ENCODE measurements at regions not wholly inside any gene's neighbourhood (a gene's known extent, or its start where the extent isn't known, plus 50 kb on each side); places are given as distances from the start of the nearest gene placed in this dataset.

- no peak for DNase-seq
Observed at GRCh38 chr1:78437396-78437795, 53.4 kb upstream of the PTGFR start.

- DNase-seq = no peak
Observed at GRCh38 chr1:78437941-78438340, 52.8 kb upstream of the PTGFR start.

- DNase-seq = no peak
Observed at GRCh38 chr1:78440381-78440793, 50.4 kb upstream of the PTGFR start.
